ENCODE measurements at regions not wholly inside any gene's neighbourhood (a gene's known extent, or its start where the extent isn't known, plus 50 kb on each side); places are given as distances from the start of the nearest gene placed in this dataset.

GRCh38 chr14:105830171-105830570 lies 303.8 kb downstream of the TMEM121 start:
- H3K27ac ChIP-seq = no peak overlapping the region
- CTCF ChIA-PET = no interaction called here
- no peak for TF ChIP-seq CTCF (conservative IDR thresholded peaks at IDR 0.05; ENCODE audit: low read depth)
- no peak for DNase-seq (ENCODE audit: low spot score)
- POLR2A ChIA-PET (ENCODE audit: low non-redundant PET) = no interaction called here

GRCh38 chr14:105836160-105836559 lies 309.8 kb downstream of the TMEM121 start:
- TF ChIP-seq CTCF (conservative IDR thresholded peaks at IDR 0.05; ENCODE audit: low read depth) = no peak
- no peak for DNase-seq (ENCODE audit: low spot score)
- ChIA-PET POLR2A (ENCODE audit: low non-redundant PET) (no interaction called here), CTCF (no interaction called here)
- no peak overlapping the region for H3K27ac ChIP-seq

GRCh38 chr14:105836730-105837129 lies 310.3 kb downstream of the TMEM121 start:
- DNase-seq (ENCODE audit: low spot score) = no peak
- TF ChIP-seq CTCF (conservative IDR thresholded peaks at IDR 0.05; ENCODE audit: low read depth) = no peak
- ChIA-PET POLR2A (ENCODE audit: low non-redundant PET) (no interaction called here), CTCF (no interaction called here)
- H3K27ac ChIP-seq = no peak overlapping the region

GRCh38 chr14:105837349-105838063 lies 311.1 kb downstream of the TMEM121 start:
- no peak overlapping the region for H3K27ac ChIP-seq
- ChIA-PET CTCF (no interaction called here), POLR2A (ENCODE audit: low non-redundant PET) (no interaction called here)
- no peak for TF ChIP-seq CTCF (conservative IDR thresholded peaks at IDR 0.05; ENCODE audit: low read depth)
- no peak for DNase-seq (ENCODE audit: low spot score)

GRCh38 chr14:105838107-105838506 lies 311.7 kb downstream of the TMEM121 start:
- no peak overlapping the region for H3K27ac ChIP-seq
- POLR2A ChIA-PET (ENCODE audit: low non-redundant PET) = no interaction called here
- no peak for TF ChIP-seq CTCF (conservative IDR thresholded peaks at IDR 0.05; ENCODE audit: low read depth)
- DNase-seq (ENCODE audit: low spot score) = no peak
- CTCF ChIA-PET = no interaction called here

GRCh38 chr14:105838591-105839424 lies 312.4 kb downstream of the TMEM121 start:
- POLR2A ChIA-PET (ENCODE audit: low non-redundant PET) = no interaction called here
- no peak for TF ChIP-seq CTCF (conservative IDR thresholded peaks at IDR 0.05; ENCODE audit: low read depth)
- no peak for DNase-seq (ENCODE audit: low spot score)
- H3K27ac ChIP-seq = no peak overlapping the region
- CTCF ChIA-PET = no interaction called here
